ENCODE measurements at regions not wholly inside any gene's neighbourhood (a gene's known extent, or its start where the extent isn't known, plus 50 kb on each side); places are given as distances from the start of the nearest gene placed in this dataset.

DNA sequence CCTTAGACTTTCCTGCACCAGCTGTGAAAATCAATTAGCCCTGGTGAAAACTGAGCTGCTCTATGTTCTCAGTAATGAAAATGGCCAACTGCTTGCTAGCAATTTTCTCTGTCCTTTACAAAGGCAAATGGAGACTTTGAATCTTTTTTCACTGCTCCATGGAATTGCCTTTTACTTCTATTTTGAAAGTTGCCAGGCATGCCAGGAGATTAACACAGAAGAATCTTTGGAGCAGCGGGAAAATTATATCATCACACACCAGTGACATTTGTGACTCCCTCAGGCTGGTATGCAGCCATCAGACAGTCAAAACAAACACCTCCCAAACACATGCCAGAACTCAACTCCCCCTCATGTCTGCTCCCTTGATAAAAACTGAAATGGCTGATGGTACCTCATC lies 872.0 kb upstream of the FLRT2 start:
- TF ChIP-seq POLR2A (IDR thresholded peaks at IDR 0.05; ENCODE audit: low read depth, low read length) (no peak), POLR2AphosphoS5 (IDR thresholded peaks at IDR 0.05; ENCODE audit: insufficient read depth, low read depth, low read length) (no peak), GATA2 (IDR thresholded peaks at IDR 0.05; ENCODE audit: insufficient read depth, insufficient read length, low read depth, low read length) (no peak), EZH2 (IDR thresholded peaks at IDR 0.05; ENCODE audit: borderline replicate concordance, low read depth, low read length, severe bottlenecking) (no peak), CTCF (IDR thresholded peaks at IDR 0.05; ENCODE audit: extremely low read depth in 1 of 2, insufficient read depth in 1 of 2, low read depth in 1 of 2, low read length in 2 of 2) (no peak), FOS (IDR thresholded peaks at IDR 0.05; ENCODE audit: borderline replicate concordance, insufficient read depth, low read length) (no peak), MYC (IDR thresholded peaks at IDR 0.05; ENCODE audit: low read depth, low read length) (no peak), JUN (IDR thresholded peaks at IDR 0.05; ENCODE audit: borderline replicate concordance, insufficient read depth, insufficient read length, low read depth) (no peak)
- TF ChIP-seq, protein P1, sequence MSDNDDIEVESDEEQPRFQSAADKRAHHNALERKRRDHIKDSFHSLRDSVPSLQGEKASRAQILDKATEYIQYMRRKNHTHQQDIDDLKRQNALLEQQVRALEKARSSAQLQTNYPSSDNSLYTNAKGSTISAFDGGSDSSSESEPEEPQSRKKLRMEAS (IDR thresholded peaks at IDR 0.05; ENCODE audit: insufficient read depth, insufficient read length), result no peak

More for the DNA sequence above, 872.0 kb upstream of the FLRT2 start:
- Histone ChIP-seq H2AFZ (ENCODE audit: low read depth, low read length) (no peak overlapping the region), H3K36me3 (ENCODE audit: control insufficient read depth in 2 of 2, extremely low read depth in 1 of 2, insufficient read depth in 2 of 2, low read length in 2 of 2) (no peaks in the 10 kb centered on the region), H3K9me1 (replicated peaks; ENCODE audit: control insufficient read depth, extremely low read depth, insufficient read depth, low read length) (no peaks in the 10 kb centered on the region), H4K20me1 (replicated peaks; ENCODE audit: control insufficient read depth, extremely low read depth, insufficient read depth, low read length) (no peaks in the 10 kb centered on the region), H3K4me1 (ENCODE audit: control insufficient read depth, extremely low read depth, insufficient read depth, low read length) (no peaks in the 10 kb centered on the region), H3K9ac (replicated peaks; ENCODE audit: extremely low read depth, insufficient read depth, low read length) (no peak overlapping the region), H3K4me3 (replicated peaks in 1 of 3; ENCODE audit: insufficient read depth in 1 of 3, low read depth in 1 of 3, low read length in 3 of 3) (no peak overlapping the region), H3K27me3 (ENCODE audit: control insufficient read depth in 2 of 2, insufficient read depth in 2 of 2, low read length in 2 of 2) (no peaks in the 10 kb centered on the region), H3K4me2 (ENCODE audit: insufficient read depth, low read length) (no peak overlapping the region), H3K27ac (ENCODE audit: insufficient read depth, low read depth, low read length) (no peak overlapping the region), H3K9me3 (replicated peaks; ENCODE audit: control insufficient read depth, insufficient read depth, low read length) (no peaks in the 10 kb centered on the region), H3K79me2 (ENCODE audit: control insufficient read depth, insufficient read depth, low read length) (no peaks in the 10 kb centered on the region)
- ChIA-PET CTCF (no interaction called here), POLR2A (no interaction called here)
- intact Hi-C loops (cut with micrococcal nuclease), result loop anchor here (5.0 kb wide), 1 partner anchor 869 kb away; no protein-coding TSS in a partner anchor
- no TSS peak for BruUV-seq (replicated peaks)
- FAIRE-seq (no peak), DNase-seq (ENCODE audit: low read depth, low spot score) (no peak)
- dilution Hi-C loops (cut with MboI; ENCODE audit: extremely low pct_ligation_motif_present, low sequenced_read_pairs), result no loop called here
